Upper lobe of left lung (tissue), 6 donors: ENCODE measurements at regions not wholly inside any gene's neighbourhood (a gene's known extent, or its start where the extent isn't known, plus 50 kb on each side); places are given as distances from the start of the nearest gene placed in this dataset.

Source experiments
- ATAC-seq, 2 donors: fragments of 200-7000 bp; cut with Tn5 transposase; one replicate each; pipeline ENCODE4 v1.9.1; 2022; ENCODE audit warnings: mild to moderate bottlenecking in 2 of 2, moderate library complexity in 2 of 2; ENCODE audit not compliant: low FRiP score in 2 of 2
- DNase-seq, 2 donors: peaks; one replicate each; pipeline ENCODE4 v3.0.0-alpha.2; 2019 to 2020
- H3K27ac ChIP-seq, 4 donors: fragments of 200-600 bp; sonication (generic); one replicate each; pipeline ENCODE4 v1.5.1; 2016 to 2019
- H3K27me3 ChIP-seq, 4 donors: fragments of 200-600 bp; sonication (generic); one replicate each; pipeline ENCODE4 v1.5.1; 2017 to 2019
- H3K36me3 ChIP-seq, 4 donors: fragments of 200-600 bp; sonication (generic); one replicate each; pipeline ENCODE4 v1.5.1; 2016 to 2019
- H3K4me1 ChIP-seq, 4 donors: fragments of 200-600 bp; sonication (generic); one replicate each; pipeline ENCODE4 v1.5.1; 2018 to 2019
- H3K4me3 ChIP-seq, 4 donors: fragments of 200-600 bp; sonication (generic); one replicate each; pipeline ENCODE4 v1.5.1; 2017 to 2019; ENCODE audit warnings: mild to moderate bottlenecking in 2 of 4, moderate library complexity in 1 of 4
- H3K9me3 ChIP-seq, 4 donors: fragments of 200-600 bp; sonication (generic); one replicate each; pipeline ENCODE4 v1.5.1; 2018 to 2019
- CTCF ChIP-seq, 6 experiments: fragments of 450-650 bp in 4 of 6; fragments of 200-600 bp in 2 of 6; sonication (generic) in 2 of 6; IDR thresholded peaks; one replicate each; pipeline ENCODE4 v1.5.1; 2016 to 2019; ENCODE audit warnings: antibody characterized with exemption in 6 of 6
- EP300 ChIP-seq, 4 donors: sonication (generic); formaldehyde crosslinking; IDR thresholded peaks; one replicate each; pipeline ENCODE4 v1.5.1; 2017; ENCODE audit warnings: antibody characterized with exemption in 4 of 4, control low read depth in 2 of 4
- POLR2A ChIP-seq, 4 donors: fragments of 450-650 bp; IDR thresholded peaks; one replicate each; pipeline ENCODE4 v1.5.1; 2016 to 2017; ENCODE audit warnings: antibody characterized with exemption in 4 of 4, mild to moderate bottlenecking in 2 of 4
- POLR2AphosphoS5 ChIP-seq, 2 donors: sonication (generic); formaldehyde crosslinking; IDR thresholded peaks; one replicate each; pipeline ENCODE4 v1.5.1; 2017; ENCODE audit warnings: antibody characterized with exemption in 2 of 2
- WGBS, 2 donors: methylation state at CpG; one replicate each; pipeline ENCODE4 v1.1.5; 2017 to 2018; 5-methylcytosine and 5-hydroxymethylcytosine counted together
- donor health status: DM: no; HTN: no; CAD: no; lungs with moderate emphysema.
- donor health status: DM: no; HTN: yes; CAD: no; lungs with severe emphysema.

- TF ChIP-seq CTCF (IDR thresholded peaks at IDR 0.05) (no peak), POLR2AphosphoS5 (IDR thresholded peaks at IDR 0.05) (no peak), EP300 (IDR thresholded peaks at IDR 0.05) (no peak), POLR2A (IDR thresholded peaks at IDR 0.05) (no peak)
- H3K27ac ChIP-seq: no peak overlapping the region
- no peaks in the 10 kb centered on the region for H3K4me1 ChIP-seq
- no peak for DNase-seq
- H3K36me3 ChIP-seq: no peaks in the 10 kb centered on the region
- no peaks in the 10 kb centered on the region for H3K9me3 ChIP-seq
- H3K27me3 ChIP-seq: no peaks in the 10 kb centered on the region
- no peak overlapping the region for H3K4me3 ChIP-seq
- ATAC-seq: no peak
Observed at GRCh38 chr6:44575644-44576043, 188.1 kb downstream of the CDC5L start.

- H3K4me3 ChIP-seq: no peak overlapping the region
- DNase-seq (no peak), ATAC-seq (no peak)
- H3K27me3 ChIP-seq: no peaks in the 10 kb centered on the region
- TF ChIP-seq POLR2AphosphoS5 (IDR thresholded peaks at IDR 0.05) (no peak), EP300 (IDR thresholded peaks at IDR 0.05) (no peak), CTCF (IDR thresholded peaks at IDR 0.05) (no peak), POLR2A (IDR thresholded peaks at IDR 0.05) (no peak)
- H3K36me3 ChIP-seq: no peaks in the 10 kb centered on the region
- no peaks in the 10 kb centered on the region for H3K4me1 ChIP-seq
- H3K9me3 ChIP-seq: no peaks in the 10 kb centered on the region
- no peak overlapping the region for H3K27ac ChIP-seq
- WGBS, 2 donors: 47 to 64% methylated on average over 1 of the region's 1 CpG
Observed at GRCh38 chr6:44576132-44576631, 188.7 kb downstream of the CDC5L start.

GRCh38 chr6:44580901-44581300 lies 193.4 kb downstream of the CDC5L start:
- Histone ChIP-seq H3K36me3 (no peaks in the 10 kb centered on the region), H3K27ac (no peak overlapping the region), H3K4me3 (no peak overlapping the region), H3K4me1 (no peaks in the 10 kb centered on the region), H3K27me3 (no peaks in the 10 kb centered on the region), H3K9me3 (peaks cover 4 to 10% (median 7%) of the 10 kb centered on the region in 4 donors)
- no peak for TF ChIP-seq CTCF (IDR thresholded peaks at IDR 0.05)
- no peak for TF ChIP-seq POLR2AphosphoS5 (IDR thresholded peaks at IDR 0.05)
- TF ChIP-seq EP300 (IDR thresholded peaks at IDR 0.05): no peak
- TF ChIP-seq POLR2A (IDR thresholded peaks at IDR 0.05): no peak
- ATAC-seq (no peak), DNase-seq (no peak)
- 68 to 69% methylated on average over 5 of the region's 5 CpGs for WGBS, 2 donors

- Histone ChIP-seq H3K4me3 (no peak overlapping the region), H3K36me3 (no peaks in the 10 kb centered on the region), H3K27ac (no peak overlapping the region), H3K27me3 (no peaks in the 10 kb centered on the region), H3K4me1 (no peaks in the 10 kb centered on the region), H3K9me3 (peaks cover 4 to 10% (median 7%) of the 10 kb centered on the region in 4 donors)
- WGBS, 2 donors: 93 to 94% methylated on average over 1 of the region's 1 CpG
- DNase-seq: no peak
- TF ChIP-seq POLR2A (IDR thresholded peaks at IDR 0.05) (no peak), CTCF (IDR thresholded peaks at IDR 0.05) (no peak), EP300 (IDR thresholded peaks at IDR 0.05) (no peak), POLR2AphosphoS5 (IDR thresholded peaks at IDR 0.05) (no peak)
- ATAC-seq: no peak
Observed at GRCh38 chr6:44582930-44583329, 195.4 kb downstream of the CDC5L start.

- ATAC-seq (no peak), DNase-seq (no peak)
- no peaks in the 10 kb centered on the region for H3K36me3 ChIP-seq
- no peak overlapping the region for H3K4me3 ChIP-seq
- 94 to 100% methylated on average over 1 of the region's 1 CpG for WGBS, 2 donors
- no peaks in the 10 kb centered on the region for H3K27me3 ChIP-seq
- no peaks in the 10 kb centered on the region for H3K4me1 ChIP-seq
- H3K27ac ChIP-seq: no peak overlapping the region
- H3K9me3 ChIP-seq: no peaks in the 10 kb centered on the region
- no peak for TF ChIP-seq POLR2A (IDR thresholded peaks at IDR 0.05)
- TF ChIP-seq EP300 (IDR thresholded peaks at IDR 0.05): no peak
- TF ChIP-seq POLR2AphosphoS5 (IDR thresholded peaks at IDR 0.05): no peak
- TF ChIP-seq CTCF (IDR thresholded peaks at IDR 0.05): no peak
Observed at GRCh38 chr6:44590471-44590870, 203.0 kb downstream of the CDC5L start.
